ENCODE measurements at regions not wholly inside any gene's neighbourhood (a gene's known extent, or its start where the extent isn't known, plus 50 kb on each side); places are given as distances from the start of the nearest gene placed in this dataset.

DNA sequence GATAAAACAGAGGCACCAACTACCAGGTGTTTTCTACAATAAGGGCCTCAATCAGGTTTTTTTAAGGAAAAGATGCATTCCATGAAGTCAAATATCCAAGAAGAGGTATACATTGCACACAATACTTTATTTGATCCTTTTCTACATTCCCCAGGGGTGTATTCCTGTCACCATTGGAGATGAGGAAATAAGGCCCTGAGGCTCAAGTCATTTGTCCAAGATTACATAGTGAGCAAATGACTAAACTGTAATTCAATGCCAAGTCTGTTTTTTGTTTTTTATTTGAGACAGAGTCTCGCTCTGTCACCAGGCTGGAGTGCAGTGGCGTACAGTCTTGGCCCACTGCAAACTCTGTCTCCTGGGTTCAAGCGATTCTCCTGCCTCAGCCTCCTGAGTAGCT is 69.2 kb upstream of the CDYL start:
- TF ChIP-seq POLR2AphosphoS5 (IDR thresholded peaks at IDR 0.05) = no peak
- TF ChIP-seq CTCF (IDR thresholded peaks at IDR 0.05) = no peak
- TF ChIP-seq EP300 (IDR thresholded peaks at IDR 0.05; ENCODE audit: low read depth) = no peak

All from transverse colon (tissue), 4 donors.